NCI-H524 (cell line): ENCODE measurements at regions not wholly inside any gene's neighbourhood (a gene's known extent, or its start where the extent isn't known, plus 50 kb on each side); places are given as distances from the start of the nearest gene placed in this dataset.
"Not testable (repeated sequence)": the region's sequence is repeated elsewhere in the genome, so short reads cannot be mapped to it uniquely, and the experiment has no call there.

Experiments
- DNase-seq, 2 experiments: peaks; one replicate each; lab custom pipeline; 2025; lab: John Stamatoyannopoulos, UW

- no peak for DNase-seq
Observed at GRCh38 chr11:46183819-46184218, 62.6 kb upstream of the PHF21A start.

DNA sequence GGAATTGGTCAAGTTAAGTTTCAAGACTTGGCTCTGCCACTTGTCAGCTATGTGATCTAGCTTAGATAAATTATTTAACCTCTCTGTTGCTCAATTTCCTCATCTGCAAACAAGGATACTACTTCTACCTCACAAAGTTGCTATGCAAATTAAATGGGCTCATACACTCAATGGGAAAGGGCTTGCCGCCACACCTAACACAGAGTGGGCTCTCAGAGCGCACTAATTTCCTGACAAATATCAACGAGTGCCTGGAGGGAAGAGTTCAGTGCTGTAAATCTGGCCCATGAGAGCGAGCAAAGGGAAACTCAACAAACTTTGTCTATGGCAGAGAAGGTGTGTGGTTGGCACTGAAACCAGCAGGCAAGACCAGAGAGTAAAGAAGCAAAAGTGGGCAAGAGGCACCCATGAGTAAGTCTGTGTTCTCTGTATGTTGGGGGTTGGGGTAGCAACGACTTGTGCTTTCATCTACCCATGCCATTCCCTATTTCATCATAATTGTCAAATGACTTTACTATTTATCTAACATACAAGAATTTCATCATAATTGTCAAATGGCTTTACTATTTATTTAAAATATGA lies 60.7 kb upstream of the PHF21A start:
- no peak for DNase-seq

DNA sequence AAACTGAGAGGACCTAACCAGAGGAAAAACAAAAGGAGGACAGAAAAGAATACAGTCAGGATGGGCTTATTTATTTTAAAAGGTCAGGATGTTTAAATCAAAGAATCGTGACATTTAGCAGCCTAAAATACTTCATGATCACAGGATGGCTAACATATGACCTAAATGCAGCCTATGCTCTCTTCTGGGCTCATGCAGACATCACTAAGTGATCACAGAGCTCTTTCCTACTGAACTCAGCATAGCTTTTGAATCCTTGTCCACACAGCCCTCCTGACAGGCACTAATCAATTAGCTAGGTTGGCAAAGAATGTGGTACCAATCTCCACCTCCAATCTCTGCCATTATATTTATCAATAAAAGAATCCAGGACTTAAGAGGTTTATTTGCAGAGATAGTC lies 60.1 kb upstream of the PHF21A start:
- no peak for DNase-seq

- DNase-seq, result no peak
Observed at GRCh38 chr11:46180736-46181135, 59.5 kb upstream of the PHF21A start.

DNA sequence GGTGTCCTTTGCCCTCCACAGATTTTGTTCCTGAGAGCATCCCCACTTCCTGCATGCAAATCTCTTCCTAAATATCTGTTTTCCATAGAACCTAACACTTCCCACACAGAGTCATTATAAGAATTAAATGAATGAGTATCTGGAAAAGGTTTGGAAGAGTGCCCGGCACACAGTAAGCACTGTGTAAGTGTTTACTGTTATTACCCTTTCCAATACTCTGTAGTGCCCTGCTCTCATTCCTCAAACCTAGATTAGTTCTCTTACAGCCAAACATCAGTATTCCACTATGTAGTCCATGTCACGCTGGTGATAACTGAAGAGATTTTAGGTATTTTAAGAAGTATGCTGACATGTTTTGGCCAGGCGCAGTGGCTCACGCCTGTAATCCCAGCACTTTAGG lies 57.3 kb upstream of the PHF21A start:
- no peak for DNase-seq

DNA sequence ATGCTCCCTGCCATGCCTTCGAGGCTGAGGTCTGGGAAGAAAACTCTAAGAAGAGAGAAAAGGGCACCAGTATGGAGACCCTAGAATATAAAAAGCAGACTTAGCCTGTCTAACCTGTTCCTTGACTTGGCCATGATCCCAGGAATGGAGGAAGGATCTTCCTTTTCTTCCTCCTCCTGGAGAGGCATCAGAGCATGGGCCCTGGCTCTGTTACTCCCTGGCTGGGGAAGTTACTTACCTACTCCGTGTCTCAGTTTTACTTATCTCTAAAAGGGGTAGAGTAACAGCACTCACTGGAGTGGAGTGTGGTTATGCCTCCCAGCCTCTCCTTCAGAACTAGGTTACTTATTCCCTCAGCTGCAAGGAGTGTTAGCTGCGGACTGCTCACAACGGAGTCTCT lies 55.2 kb upstream of the PHF21A start:
- no peak for DNase-seq

DNA sequence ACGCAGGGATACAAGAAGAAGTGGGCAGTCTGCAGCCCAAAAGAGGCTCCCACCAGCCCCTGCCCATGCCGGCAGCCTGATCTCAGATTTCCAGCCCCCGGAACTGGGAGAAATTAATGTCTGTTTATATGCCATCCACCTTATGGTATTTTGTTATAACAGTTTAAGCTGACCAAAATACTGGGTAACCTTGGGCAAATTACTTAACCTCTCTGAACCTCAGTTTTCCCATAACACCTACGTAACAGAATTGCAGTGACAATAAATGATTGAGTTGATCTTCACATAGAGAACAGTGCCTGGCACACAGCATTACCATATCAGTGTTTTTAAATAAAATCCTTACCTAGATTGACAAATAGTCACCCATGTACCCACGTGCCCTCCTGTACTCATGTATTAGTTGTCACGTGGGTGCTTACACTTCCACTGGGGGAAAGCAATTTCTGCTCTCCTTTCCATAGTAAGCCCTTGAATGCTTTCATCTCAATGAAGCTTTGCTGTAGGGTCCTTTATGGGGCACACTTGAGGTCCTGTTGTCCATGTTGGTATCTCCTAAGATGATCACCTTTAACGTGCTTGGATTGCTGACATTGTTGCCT lies 54.2 kb upstream of the PHF21A start:
- no peak for DNase-seq

DNA sequence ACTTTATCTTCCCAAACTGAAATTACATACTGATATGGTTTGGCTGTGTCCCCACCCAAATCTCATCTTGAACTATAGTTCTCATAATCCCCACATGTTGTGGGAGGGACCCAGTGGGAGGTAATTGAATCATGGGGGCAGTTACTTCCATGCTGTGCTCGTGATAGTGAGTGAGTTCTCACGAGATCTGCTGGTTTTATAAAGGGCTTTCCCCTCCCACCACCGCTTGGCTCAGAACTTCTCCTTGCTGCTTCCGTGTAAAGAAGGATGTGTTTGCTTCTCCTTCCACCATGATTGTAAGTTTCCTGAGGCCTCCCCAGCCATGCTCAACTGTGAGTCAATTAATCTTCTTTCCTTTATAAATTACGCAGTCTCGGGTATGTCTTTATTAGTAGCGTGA lies 50.4 kb upstream of the PHF21A start:
- DNase-seq, result not testable (repeated sequence)
